ENCODE measurements at regions not wholly inside any gene's neighbourhood (a gene's known extent, or its start where the extent isn't known, plus 50 kb on each side); places are given as distances from the start of the nearest gene placed in this dataset.

DNA sequence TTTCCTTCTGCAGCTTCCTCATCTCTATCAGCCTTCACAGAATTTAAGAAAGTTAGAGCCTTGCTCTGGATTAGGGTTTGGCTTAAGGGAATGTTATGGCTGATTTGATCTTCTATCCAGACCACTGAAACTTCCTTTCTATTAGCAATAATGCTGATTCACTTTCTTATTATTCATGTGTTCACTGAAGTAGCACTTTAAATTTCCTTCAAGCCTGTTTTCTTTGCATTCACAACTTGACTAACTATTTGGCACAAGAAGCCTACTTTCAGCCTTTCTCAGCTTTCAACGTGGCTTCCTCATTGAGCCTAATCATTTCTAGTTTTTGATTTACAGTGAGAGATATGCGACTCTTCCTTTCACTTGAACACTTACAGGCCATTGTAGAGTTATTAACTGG lies 528.5 kb downstream of the PLPP3 start:
- intact Hi-C loops (cut with micrococcal nuclease): no loop called here

DNA sequence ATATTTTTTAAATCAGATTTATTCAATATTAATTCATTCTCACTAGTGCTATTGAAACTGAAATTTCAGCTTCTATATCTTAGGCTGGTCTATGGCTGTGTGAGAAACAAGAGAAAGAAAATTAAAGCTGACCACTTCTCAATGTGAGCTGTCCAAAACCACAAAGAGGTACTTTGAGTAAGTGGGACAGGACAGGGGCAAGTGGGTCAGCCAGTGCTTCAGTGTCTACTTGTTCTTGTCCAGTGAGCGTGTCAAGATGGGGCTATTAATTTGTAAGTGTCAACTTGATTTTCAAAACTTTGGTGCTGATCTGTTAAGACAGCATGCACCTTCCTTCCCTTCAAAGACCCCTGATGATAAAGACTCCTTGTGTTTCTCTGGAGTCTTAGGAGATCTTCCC lies 533.9 kb downstream of the PLPP3 start:
- intact Hi-C loops (cut with micrococcal nuclease): no loop called here

GRCh38 chr1:56045062-56045461 lies 534.3 kb downstream of the PLPP3 start:
- intact Hi-C loops (cut with micrococcal nuclease): no loop called here

DNA sequence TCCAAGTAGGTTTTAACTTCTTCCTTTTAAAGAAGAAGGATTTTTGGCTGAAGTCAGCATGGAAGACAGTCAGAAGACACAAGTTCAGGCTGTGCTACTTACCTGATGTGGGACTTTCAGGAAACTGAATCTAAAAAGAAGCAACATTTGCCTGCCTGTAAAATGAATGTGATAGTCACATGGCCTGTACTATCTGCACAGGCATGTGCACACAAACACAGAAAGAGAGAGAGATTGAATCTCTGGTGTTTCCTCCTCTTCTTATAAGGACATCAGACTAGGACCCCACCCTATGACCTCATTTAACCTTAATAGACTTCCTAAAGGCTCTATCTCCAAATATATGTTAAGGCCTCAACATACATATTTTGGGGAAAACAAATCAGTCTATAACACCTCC lies 542.9 kb downstream of the PLPP3 start:
- intact Hi-C loops (cut with micrococcal nuclease): no loop called here

GRCh38 chr1:56034847-56035481 lies 544.4 kb downstream of the PLPP3 start:
- intact Hi-C loops (cut with micrococcal nuclease): no loop called here

DNA sequence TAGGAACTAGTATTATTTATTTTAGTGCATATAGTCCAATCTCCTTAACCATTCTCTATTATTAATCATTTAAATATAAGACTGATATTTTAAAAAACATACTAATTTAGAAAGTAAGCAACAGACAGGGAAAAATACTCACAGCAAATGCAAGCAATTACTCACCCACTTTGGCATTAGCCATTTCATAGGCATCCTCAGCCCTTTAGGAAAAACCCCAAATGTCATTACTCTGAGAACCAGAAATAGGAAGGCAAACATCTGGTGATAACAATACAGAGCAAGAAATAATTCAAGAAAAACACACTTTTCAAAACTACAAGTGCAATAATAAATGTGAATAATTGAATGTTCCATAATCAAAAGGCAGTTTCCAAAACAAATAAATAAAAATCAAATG lies 545.1 kb downstream of the PLPP3 start:
- intact Hi-C loops (cut with micrococcal nuclease): no loop called here

DNA sequence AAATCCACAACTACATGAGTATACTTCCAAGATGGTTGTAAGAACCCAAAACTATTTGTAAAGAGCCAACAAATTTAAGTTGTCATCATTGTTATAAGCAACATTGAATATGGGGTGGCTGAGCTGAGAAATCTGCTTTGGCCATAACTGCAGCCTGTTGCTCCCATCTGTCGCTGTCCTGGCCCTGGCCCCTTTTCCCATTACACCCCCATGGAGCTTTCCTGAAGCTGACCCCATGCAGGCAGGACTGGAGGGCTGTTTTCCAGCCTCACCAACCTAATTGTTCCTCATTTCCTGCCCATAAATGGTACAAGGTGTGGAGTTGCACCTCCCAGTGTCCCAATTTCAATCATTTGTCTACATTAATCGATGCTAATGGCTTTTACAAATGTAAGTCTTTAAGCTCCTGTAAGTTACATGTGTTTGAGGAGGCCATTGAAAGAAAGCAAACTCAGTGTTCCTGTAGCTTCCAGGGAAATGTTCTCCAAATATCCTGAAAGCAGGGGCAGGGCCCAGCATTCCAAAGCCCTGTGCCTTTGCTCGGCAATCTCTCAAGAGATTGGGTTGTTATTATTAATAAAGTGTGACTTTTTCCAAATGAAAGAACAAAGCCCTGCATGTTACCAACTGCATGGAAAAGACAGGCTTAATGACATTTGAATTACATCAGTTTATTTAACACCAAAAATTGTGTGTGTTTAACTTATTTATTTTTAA lies 545.9 kb downstream of the PLPP3 start:
- intact Hi-C loops (cut with micrococcal nuclease): no loop called here

GRCh38 chr1:56032096-56032676 lies 547.2 kb downstream of the PLPP3 start:
- intact Hi-C loops (cut with micrococcal nuclease): no loop called here

GRCh38 chr1:56031001-56031400 lies 548.4 kb downstream of the PLPP3 start:
- intact Hi-C loops (cut with micrococcal nuclease): no loop called here

DNA sequence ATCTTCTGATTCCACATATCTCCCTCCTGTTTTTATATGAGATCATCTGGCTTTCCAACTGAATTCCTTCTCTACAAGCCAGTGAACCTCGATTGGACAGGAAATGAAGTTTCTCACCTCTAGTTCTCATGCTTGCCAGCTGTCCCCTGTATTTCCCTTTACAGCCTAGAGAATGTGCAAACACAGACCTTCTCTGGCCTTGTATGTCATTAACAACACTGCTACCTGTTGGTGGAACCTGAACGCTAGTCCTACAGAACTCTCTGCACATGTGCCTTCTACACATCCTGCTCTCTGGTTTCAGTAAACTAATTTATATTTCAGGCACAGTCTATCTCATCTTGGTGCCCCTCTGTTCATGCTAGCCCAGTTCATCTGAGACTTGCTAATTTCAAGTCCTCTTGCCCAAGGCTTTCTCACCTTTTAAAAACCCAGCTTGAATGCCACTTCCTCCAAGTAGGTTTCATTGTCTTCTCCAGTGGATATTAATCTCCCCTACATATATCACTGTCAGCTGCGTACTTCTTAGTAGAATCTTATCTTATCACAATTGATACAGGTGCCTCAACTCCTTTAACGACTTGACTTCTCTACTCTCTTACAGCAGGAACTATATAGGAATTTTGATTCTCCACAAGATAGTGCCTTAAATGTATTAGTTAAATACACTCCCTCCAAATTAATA lies 549.9 kb downstream of the PLPP3 start:
- intact Hi-C loops (cut with micrococcal nuclease): no loop called here

DNA sequence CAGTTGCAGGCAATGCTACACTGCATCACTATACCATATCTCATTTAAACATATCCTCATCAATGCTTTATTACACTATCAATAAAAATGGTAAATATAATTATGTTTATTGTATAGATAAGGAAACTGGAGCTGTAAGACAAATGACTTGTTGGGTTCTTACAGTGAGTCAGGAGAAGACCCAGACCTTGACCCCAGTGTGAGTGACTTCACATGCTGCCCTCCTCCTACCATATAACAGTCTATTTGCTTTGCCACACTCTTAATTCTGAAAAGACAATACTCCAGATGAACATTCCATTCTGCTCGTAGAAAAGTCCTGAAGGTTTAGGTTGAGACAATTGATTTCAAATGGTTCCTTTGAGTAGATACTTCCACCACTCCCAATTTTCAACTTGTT lies 550.5 kb downstream of the PLPP3 start:
- intact Hi-C loops (cut with micrococcal nuclease): no loop called here

DNA sequence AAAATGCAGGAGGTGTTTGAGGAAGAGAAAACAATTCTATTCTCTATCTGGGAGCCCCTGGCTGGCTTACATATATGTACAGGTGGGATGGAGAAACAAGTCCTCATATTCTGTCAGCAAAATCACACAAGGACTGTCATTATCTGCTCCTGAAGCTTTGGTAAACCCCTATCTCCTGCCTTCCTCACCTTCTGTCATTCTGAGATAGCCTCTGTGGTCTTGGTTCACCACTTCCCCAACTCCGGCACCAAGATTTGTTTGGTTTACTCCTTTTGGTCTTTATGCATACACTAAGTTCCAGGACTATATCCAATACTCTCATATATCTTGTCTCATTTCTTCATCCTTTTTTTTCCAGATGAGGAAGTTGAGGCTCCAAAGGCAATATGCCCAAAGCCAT lies 551.1 kb downstream of the PLPP3 start:
- intact Hi-C loops (cut with micrococcal nuclease): no loop called here

DNA sequence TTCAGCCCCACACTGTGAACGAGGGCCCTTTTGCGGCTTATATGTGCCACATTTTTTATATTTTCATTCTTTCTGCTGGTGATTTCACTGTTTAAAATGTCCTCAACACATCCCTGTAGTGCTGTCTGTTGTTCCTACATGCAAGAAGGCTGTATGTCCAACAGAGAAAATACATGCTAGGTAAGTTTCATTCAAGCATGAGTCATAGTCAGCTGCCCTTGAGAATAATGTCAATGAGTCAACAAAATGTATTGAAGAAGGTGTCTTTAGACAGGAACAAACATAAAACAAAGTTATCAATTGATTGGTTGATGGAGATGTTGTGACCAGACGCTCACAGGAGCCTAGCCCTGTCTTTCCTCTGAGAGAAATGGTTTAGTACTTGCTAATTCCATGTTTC lies 553.4 kb downstream of the PLPP3 start:
- intact Hi-C loops (cut with micrococcal nuclease): no loop called here

- intact Hi-C loops (cut with micrococcal nuclease): no loop called here
Measured at GRCh38 chr1:56024155-56024554, 555.2 kb downstream of the PLPP3 start.

DNA sequence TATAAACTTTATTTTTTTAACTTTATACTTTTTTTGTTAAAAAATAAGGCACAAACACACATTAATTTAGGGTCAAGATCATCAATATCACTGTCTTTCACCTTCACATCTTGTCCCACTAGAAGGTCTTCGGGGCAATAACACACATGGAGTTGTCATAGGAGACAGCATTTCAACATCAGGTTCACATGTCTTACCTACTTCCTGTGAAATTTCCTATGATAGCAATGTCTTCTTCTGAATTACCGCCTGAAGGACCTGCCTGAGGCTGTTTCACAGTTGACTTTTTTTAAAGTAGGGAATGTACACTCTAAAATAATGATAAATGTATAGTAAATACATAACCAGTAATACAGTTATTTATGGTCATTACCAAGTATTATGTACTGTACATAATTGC lies 559.4 kb downstream of the PLPP3 start:
- intact Hi-C loops (cut with micrococcal nuclease): no loop called here

DNA sequence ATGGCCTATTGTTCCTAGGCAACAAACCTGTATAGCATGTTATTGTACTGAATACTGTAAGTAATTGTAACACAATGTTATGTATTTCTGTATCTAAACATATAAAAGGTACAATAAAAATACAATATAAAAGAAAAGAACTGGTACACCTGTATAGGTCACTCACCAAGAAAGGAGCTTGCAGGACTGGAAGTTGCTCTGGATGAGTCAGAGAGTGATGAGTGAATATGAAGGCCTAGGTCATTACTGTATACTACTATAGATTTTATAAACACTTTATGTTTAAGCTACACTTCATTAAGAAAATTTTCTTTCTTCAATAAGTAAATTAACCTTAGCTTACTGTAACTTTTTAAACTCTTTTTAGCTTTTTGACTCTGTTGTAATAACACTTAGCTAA lies 559.9 kb downstream of the PLPP3 start:
- intact Hi-C loops (cut with micrococcal nuclease): no loop called here

DNA sequence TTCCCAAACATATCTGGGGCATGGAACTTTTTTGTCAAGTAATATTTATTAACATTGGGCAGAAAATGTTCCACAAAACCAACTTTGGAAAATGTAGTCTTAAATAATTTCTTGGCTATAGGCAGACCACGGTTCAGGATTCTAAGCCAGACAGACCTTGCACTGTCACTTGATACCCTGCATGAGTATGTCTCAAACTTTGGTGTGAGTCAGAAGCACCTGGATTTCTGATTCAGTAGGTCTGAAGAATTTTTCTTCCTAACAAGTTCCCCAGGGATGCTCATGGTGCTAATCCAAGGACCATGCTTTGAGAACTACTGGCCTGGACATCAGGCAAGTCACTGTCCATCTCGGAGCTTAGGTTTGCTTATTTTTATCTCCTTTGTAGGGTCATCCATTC lies 562.0 kb downstream of the PLPP3 start:
- intact Hi-C loops (cut with micrococcal nuclease): no loop called here

DNA sequence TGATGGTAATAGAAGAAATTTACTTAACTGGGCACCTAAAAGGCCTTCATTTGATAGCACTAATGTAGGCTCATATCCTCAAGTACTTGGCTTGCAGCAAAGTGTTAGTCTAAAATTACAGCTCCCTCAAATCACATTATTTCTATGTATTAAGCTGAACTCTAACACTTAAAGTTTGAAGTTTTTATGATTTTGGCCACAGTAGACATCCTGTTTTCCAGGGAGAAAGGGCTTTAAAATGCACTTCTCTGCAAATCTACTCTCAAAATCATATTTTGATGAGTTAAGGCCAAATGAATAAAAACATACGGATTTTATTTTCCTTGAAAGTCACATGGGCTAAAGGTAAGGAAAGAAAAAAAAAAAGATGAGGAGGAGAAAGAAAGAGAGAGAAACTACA lies 575.5 kb downstream of the PLPP3 start:
- intact Hi-C loops (cut with micrococcal nuclease): no loop called here

DNA sequence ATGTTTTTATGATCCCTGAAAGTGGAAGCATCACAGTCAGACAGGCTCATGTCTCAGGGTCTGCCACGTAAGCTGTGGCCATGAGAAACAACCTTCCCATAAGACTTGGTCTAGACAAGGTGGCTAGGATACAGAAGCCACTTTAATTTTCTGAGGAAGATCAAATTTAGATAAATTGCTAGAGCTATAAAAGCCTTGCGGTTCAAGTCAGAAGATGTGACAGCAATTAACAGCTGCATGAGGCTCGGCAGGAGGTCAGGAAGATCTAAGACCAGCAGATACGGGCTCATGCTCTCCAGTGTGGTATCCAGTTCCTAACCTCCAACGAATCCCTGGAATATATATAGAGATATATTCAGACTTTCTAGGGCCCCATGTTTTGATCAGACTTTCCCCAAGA lies 577.1 kb downstream of the PLPP3 start:
- intact Hi-C loops (cut with micrococcal nuclease): no loop called here

DNA sequence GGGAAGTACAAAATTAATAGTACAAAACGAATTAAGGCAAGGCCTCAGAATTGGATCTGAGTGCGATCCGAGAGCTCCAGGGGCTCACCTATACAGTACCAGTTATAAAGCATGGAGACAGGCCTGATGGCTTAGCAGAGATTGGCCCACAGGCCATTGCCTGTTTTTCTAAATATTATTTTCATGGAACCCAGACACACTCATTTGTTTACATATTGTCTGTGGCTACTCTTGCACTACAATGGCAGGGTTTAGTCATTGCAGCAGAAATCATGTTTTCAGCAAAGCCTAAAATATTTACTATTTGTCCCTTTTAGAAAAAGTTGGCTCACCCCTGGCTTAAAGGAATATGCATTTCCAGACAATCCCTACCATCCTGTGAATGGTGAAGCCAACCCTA lies 578.9 kb downstream of the PLPP3 start:
- intact Hi-C loops (cut with micrococcal nuclease): no loop called here

DNA sequence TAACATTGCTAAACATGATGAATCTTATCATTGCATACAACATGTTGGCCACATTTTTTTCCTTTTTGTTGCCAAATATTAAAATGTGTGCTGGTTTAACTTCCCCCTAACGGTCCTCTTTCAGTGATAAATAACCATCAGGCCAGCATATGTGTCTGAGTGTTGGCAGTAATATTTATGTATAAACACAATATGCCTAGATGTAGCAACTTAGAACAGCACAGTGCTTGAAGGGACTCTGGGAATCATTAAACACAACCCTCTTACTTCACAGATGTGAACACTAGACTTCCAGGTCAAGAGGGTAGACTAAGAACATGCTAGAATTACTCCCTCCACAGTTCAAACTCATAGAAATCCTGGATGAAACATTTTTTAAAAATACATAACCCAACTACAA lies 581.8 kb downstream of the PLPP3 start:
- intact Hi-C loops (cut with micrococcal nuclease): no loop called here

GRCh38 chr1:55993646-55994318 lies 585.6 kb downstream of the PLPP3 start:
- intact Hi-C loops (cut with micrococcal nuclease): no loop called here
